ENCODE measurements at regions not wholly inside any gene's neighbourhood (a gene's known extent, or its start where the extent isn't known, plus 50 kb on each side); places are given as distances from the start of the nearest gene placed in this dataset.

DNA sequence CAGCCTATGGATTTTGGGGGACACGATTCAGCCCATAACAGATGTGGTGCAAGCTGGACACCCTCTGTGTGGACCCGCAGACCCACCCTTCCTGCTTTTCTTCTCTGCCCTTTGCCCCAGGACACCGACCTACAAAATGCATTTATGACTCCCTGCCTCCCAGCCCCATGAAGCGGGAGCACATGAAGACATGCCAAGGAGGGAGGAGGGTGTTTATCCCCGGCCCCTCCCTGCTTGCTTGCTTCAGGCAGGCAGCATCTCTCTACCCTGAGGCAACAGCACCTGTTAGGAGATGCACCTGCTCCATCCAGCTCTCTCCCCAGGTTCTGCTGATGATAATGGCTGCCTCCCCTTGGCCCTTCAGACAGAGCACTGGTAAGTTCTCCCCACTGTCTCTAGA lies 187.5 kb downstream of the PSMG1 start:
- DNase-seq (no peak), ATAC-seq (ENCODE audit: low FRiP score in 2 of 2) (no peak)
- TF ChIP-seq EP300 (IDR thresholded peaks at IDR 0.05): no peak
- TF ChIP-seq POLR2AphosphoS5 (IDR thresholded peaks at IDR 0.05): no peak
- TF ChIP-seq, protein P1, sequence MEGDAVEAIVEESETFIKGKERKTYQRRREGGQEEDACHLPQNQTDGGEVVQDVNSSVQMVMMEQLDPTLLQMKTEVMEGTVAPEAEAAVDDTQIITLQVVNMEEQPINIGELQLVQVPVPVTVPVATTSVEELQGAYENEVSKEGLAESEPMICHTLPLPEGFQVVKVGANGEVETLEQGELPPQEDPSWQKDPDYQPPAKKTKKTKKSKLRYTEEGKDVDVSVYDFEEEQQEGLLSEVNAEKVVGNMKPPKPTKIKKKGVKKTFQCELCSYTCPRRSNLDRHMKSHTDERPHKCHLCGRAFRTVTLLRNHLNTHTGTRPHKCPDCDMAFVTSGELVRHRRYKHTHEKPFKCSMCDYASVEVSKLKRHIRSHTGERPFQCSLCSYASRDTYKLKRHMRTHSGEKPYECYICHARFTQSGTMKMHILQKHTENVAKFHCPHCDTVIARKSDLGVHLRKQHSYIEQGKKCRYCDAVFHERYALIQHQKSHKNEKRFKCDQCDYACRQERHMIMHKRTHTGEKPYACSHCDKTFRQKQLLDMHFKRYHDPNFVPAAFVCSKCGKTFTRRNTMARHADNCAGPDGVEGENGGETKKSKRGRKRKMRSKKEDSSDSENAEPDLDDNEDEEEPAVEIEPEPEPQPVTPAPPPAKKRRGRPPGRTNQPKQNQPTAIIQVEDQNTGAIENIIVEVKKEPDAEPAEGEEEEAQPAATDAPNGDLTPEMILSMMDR (IDR thresholded peaks at IDR 0.05): no peak
- no peak for TF ChIP-seq POLR2A (IDR thresholded peaks at IDR 0.05)
- H3K36me3 ChIP-seq: no peaks in the 10 kb centered on the region
- no peaks in the 10 kb centered on the region for H3K27me3 ChIP-seq
- H3K4me1 ChIP-seq: peaks cover 39 to 60% (median 44%) of the 10 kb centered on the region in 4 donors
- H3K4me3 ChIP-seq: no peak overlapping the region
- no peaks in the 10 kb centered on the region for H3K9me3 ChIP-seq
- WGBS, 2 donors: 62 to 77% methylated on average over 5 of the region's 5 CpGs
- H3K27ac ChIP-seq: peak overlapping the region in 3 of 4 donors; percentile 23 to 86 (median 79)

DNA sequence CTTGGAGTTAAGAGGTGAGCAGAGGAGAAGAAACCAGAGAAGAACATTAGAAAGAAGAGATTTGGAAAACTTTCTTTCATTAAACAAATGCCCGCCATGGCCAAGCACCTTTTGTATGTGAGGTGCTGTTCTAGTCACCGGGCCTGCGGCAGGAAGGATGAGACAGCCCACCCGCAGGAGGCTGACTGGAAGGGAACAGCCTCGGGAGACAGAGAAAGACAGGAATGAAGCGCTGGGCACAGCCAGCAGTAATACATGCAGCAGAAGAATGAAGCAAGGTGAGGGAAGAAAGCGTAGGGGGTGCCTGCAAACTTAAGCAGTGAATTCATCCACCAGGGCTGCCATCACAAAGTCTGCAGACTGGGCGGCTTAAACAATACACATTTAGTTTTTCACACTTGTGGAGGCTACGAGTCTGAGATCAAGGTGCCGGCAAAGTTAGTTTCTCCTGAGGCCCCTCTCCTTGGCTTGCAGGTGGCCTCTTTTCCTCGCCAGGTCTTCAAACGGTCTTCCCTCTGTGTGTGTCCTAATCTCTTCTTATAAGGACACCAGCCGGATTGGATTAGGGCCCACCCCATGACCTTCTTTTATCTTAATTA lies 188.1 kb downstream of the PSMG1 start:
- H3K4me3 ChIP-seq: no peak overlapping the region
- peaks cover 42 to 60% (median 46%) of the 10 kb centered on the region in 4 donors for H3K4me1 ChIP-seq
- ATAC-seq (ENCODE audit: low FRiP score in 2 of 2) (no peak), DNase-seq (no peak)
- no peaks in the 10 kb centered on the region for H3K27me3 ChIP-seq
- H3K9me3 ChIP-seq: no peaks in the 10 kb centered on the region
- H3K36me3 ChIP-seq: no peaks in the 10 kb centered on the region
- peak overlapping the region in 3 of 4 donors; percentile 36 to 86 (median 79) for H3K27ac ChIP-seq
- 88 to 90% methylated on average over 13 of the region's 13 CpGs for WGBS, 2 donors
- no peak for TF ChIP-seq POLR2A (IDR thresholded peaks at IDR 0.05)
- TF ChIP-seq EP300 (IDR thresholded peaks at IDR 0.05): no peak
- no peak for TF ChIP-seq POLR2AphosphoS5 (IDR thresholded peaks at IDR 0.05)
- TF ChIP-seq, protein P1 (IDR thresholded peaks at IDR 0.05): no peak

DNA sequence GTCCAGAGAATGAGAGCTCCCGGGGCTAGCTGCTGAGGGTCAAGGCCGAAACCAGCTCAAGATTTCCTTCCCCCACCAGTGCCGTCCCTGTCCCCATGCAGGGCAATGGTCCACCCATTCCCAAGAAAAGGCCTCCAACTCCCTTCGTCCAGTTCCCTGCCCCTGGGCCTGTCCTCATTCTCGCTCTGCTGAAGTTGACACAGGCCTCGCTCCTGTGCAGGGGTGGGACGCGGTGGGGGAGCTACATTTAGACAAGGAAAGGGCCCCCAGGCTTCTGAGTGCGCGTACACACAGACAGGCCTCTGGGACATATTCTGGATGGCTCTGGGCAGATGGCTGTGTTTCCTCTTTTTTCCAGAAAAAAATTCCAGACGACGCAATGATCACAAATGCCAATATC lies 188.3 kb downstream of the ETS2 start:
- no peaks in the 10 kb centered on the region for H3K36me3 ChIP-seq
- peak overlapping the region; percentile 26 to 86 (median 74) for H3K27ac ChIP-seq
- TF ChIP-seq POLR2AphosphoS5 (IDR thresholded peaks at IDR 0.05): no peak
- TF ChIP-seq, protein P1 (IDR thresholded peaks at IDR 0.05): no peak
- no peak for TF ChIP-seq POLR2A (IDR thresholded peaks at IDR 0.05)
- TF ChIP-seq EP300 (IDR thresholded peaks at IDR 0.05): no peak
- no peak for ATAC-seq (ENCODE audit: low FRiP score in 2 of 2)
- no peak overlapping the region for H3K4me3 ChIP-seq
- DNase-seq: no peak
- H3K27me3 ChIP-seq: no peaks in the 10 kb centered on the region
- H3K4me1 ChIP-seq: peaks cover 54 to 69% (median 56%) of the 10 kb centered on the region in 4 donors
- H3K9me3 ChIP-seq: no peaks in the 10 kb centered on the region
- 78 to 79% methylated on average over 10 to 12 of the region's 12 CpGs for WGBS, 2 donors

DNA sequence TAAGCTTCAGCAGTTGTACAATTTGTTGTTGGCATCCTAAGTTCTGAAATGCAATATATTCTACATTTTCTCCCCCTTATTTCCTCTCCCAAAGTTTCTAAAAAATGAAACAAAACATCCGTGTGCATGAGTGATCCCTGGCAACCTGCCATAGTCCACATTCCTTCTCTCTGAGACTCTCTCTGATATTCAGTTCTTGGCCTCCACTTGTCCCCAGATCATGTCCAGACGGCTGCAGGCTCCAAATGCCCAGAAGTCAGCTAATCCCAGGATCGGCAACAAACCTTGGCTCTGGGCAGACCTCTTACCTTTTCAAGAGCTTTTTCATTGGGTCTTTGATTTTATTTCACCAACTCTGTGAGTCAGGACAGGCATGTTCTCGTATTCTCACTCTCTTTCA lies 187.8 kb downstream of the ETS2 start:
- Histone ChIP-seq H3K27me3 (no peaks in the 10 kb centered on the region), H3K4me3 (no peak overlapping the region), H3K27ac (peak overlapping the region; percentile 26 to 86 (median 74)), H3K36me3 (no peaks in the 10 kb centered on the region), H3K4me1 (peaks cover 54 to 74% (median 57%) of the 10 kb centered on the region in 4 donors), H3K9me3 (no peaks in the 10 kb centered on the region)
- DNase-seq (peak in 1 of 2 donors; percentile 55), ATAC-seq (ENCODE audit: low FRiP score in 2 of 2) (peak; percentile 50 to 51)
- WGBS, 2 donors: 28 to 29% methylated on average over 4 of the region's 4 CpGs
- TF ChIP-seq POLR2AphosphoS5 (IDR thresholded peaks at IDR 0.05) (no peak), POLR2A (IDR thresholded peaks at IDR 0.05) (no peak), EP300 (IDR thresholded peaks at IDR 0.05) (no peak)
- TF ChIP-seq, protein P1 (IDR thresholded peaks at IDR 0.05): no peak

DNA sequence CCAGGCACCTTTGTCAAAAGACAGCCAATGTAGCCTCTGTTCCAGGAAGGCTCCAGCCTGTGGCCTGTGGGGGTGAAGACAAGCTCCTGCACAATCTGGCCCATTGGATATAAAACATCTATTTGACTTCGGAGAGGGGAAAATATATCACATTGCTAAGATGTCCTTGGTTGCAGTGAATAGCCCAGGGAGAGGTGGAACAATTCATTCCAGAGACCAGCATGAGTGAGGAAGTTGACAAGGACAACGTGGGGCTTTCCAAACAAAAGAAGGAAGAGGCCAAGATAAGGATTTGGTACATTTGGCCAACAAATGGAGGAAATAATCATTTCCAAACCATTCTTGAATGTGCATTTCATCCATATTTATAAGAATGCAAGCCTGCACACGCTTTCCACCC lies 187.0 kb downstream of the ETS2 start:
- H3K9me3 ChIP-seq: no peaks in the 10 kb centered on the region
- peaks cover 58 to 82% (median 60%) of the 10 kb centered on the region in 4 donors for H3K4me1 ChIP-seq
- WGBS, 2 donors: 44 to 47% methylated on average over 3 of the region's 3 CpGs
- no peaks in the 10 kb centered on the region for H3K36me3 ChIP-seq
- no peak overlapping the region for H3K4me3 ChIP-seq
- TF ChIP-seq, protein P1 (IDR thresholded peaks at IDR 0.05): no peak
- TF ChIP-seq EP300 (IDR thresholded peaks at IDR 0.05) (peak in 3 of 4 donors; percentile 37 to 68 (median 40)), POLR2A (IDR thresholded peaks at IDR 0.05) (no peak), POLR2AphosphoS5 (IDR thresholded peaks at IDR 0.05) (peak; percentile 36 to 71)
- DNase-seq (no peak), ATAC-seq (ENCODE audit: low FRiP score in 2 of 2) (no peak)
- H3K27me3 ChIP-seq: no peaks in the 10 kb centered on the region
- peak overlapping the region; percentile 50 to 86 (median 77) for H3K27ac ChIP-seq

Measured in upper lobe of left lung (tissue), 6 donors.